Endothelial cell of umbilical vein (primary cell): ENCODE measurements at regions not wholly inside any gene's neighbourhood (a gene's known extent, or its start where the extent isn't known, plus 50 kb on each side); places are given as distances from the start of the nearest gene placed in this dataset.

ENCODE experiments used
- BruUV-seq: library from RNA; stranded (reverse); fragments of 400-500 nt; replicated peaks from 2 replicates; lab custom pipeline; 2021; lab: Mats Ljungman, UMichigan
- CTCF ChIA-PET: fragments of 300-600, 350-600 bp; sonication (Branson Sonifier 250); formaldehyde crosslinking; loops from one replicate; lab custom pipeline; 2021; ENCODE audit warnings: antibody characterized with exemption, inconsistent platforms; lab: Charles Lee
- POLR2A ChIA-PET: fragments of 300-600, 350-600 bp; sonication (Branson Sonifier 250); formaldehyde crosslinking; loops from one replicate; lab custom pipeline; 2021; ENCODE audit warnings: antibody characterized with exemption, inconsistent platforms; lab: Charles Lee
- DNase-seq: peaks from one replicate; pipeline ENCODE4 v3.0.0-alpha.2; 2011; ENCODE audit warnings: low read depth, low spot score
- FAIRE-seq: peaks from 2 replicates; lab custom pipeline; 2011; peaks lifted over from hg19 to GRCh38; lab: Jason Lieb, UNC
- H2AFZ ChIP-seq: 2 replicates; pipeline ENCODE4 v1.6.0; 2012; ENCODE audit warnings: low read depth, low read length, control low read depth, inconsistent platforms
- H3K27ac ChIP-seq: 2 replicates; pipeline ENCODE4 v1.5.1; 2011; ENCODE audit warnings: low read depth, mild to moderate bottlenecking, control low read depth, low read length, moderate library complexity; ENCODE audit not compliant: insufficient read depth
- H3K27me3 ChIP-seq, 2 experiments: 2 replicates each; pipeline versions ENCODE4 v1.6.0 to v1.6.1; 2011; ENCODE audit warnings: low read length in 2 of 2, mixed read lengths in 1 of 2; ENCODE audit not compliant: control insufficient read depth in 2 of 2, insufficient read depth in 2 of 2
- H3K36me3 ChIP-seq, 2 experiments: 2 replicates in 1 of 2; 3 replicates in 1 of 2; pipeline ENCODE4 v1.5.1; 2011; ENCODE audit warnings: low read length in 2 of 2, mild to moderate bottlenecking in 1 of 2, moderate library complexity in 1 of 2; ENCODE audit not compliant: control insufficient read depth in 2 of 2, insufficient read depth in 2 of 2; ENCODE audit errors: extremely low read depth in 1 of 2
- H3K4me1 ChIP-seq: 3 replicates; pipeline ENCODE4 v1.5.1; 2011; ENCODE audit warnings: mild to moderate bottlenecking, low read length; ENCODE audit not compliant: control insufficient read depth, insufficient read depth; ENCODE audit errors: extremely low read depth
- H3K4me2 ChIP-seq: 2 replicates; pipeline ENCODE4 v1.6.1; 2011; ENCODE audit warnings: low read length, control low read depth, mixed read lengths; ENCODE audit not compliant: insufficient read depth
- H3K4me3 ChIP-seq, 3 experiments: fragments of 200-600 bp in 1 of 3; sonication (generic), shearing (Covaris generic) in 1 of 3; replicated peaks in 1 of 3; 2 replicates each; pipeline ENCODE4 v1.5.1; 2011 to 2016; ENCODE audit warnings: control low read depth in 3 of 3, low read length in 3 of 3, mild to moderate bottlenecking in 2 of 3, inconsistent platforms in 1 of 3, low read depth in 1 of 3, moderate library complexity in 1 of 3; ENCODE audit not compliant: insufficient read depth in 1 of 3
- H3K79me2 ChIP-seq: 2 replicates; pipeline ENCODE4 v1.6.0; 2012; ENCODE audit warnings: low read length, inconsistent platforms; ENCODE audit not compliant: control insufficient read depth, insufficient read depth
- H3K9ac ChIP-seq: replicated peaks from 2 replicates; pipeline ENCODE3; 2011; ENCODE audit warnings: low read length, control low read depth; ENCODE audit not compliant: insufficient read depth; ENCODE audit errors: extremely low read depth
- H3K9me1 ChIP-seq: replicated peaks from 3 replicates; pipeline ENCODE4 v1.6.0; 2011; ENCODE audit warnings: mild to moderate bottlenecking, low read length; ENCODE audit not compliant: control insufficient read depth, insufficient read depth; ENCODE audit errors: extremely low read depth
- H3K9me3 ChIP-seq: replicated peaks from 2 replicates; pipeline ENCODE4 v1.5.1; 2012; ENCODE audit warnings: low read length, inconsistent platforms; ENCODE audit not compliant: control insufficient read depth, insufficient read depth
- H4K20me1 ChIP-seq: replicated peaks from 2 replicates; pipeline ENCODE3; 2011; ENCODE audit warnings: mild to moderate bottlenecking, low read length; ENCODE audit not compliant: control insufficient read depth, insufficient read depth; ENCODE audit errors: extremely low read depth
- CTCF ChIP-seq, 2 donors: IDR thresholded peaks; 1 replicate in 1 of 2; 2 replicates in 1 of 2; pipeline ENCODE4 v1.5.1; 2011; ENCODE audit warnings: low read length in 2 of 2, mild to moderate bottlenecking in 2 of 2, moderate library complexity in 2 of 2, control low read depth in 1 of 2, inconsistent platforms in 1 of 2, low read depth in 1 of 2; ENCODE audit not compliant: insufficient read depth in 1 of 2; ENCODE audit errors: extremely low read depth in 1 of 2
- EZH2 ChIP-seq: IDR thresholded peaks from 2 replicates; pipeline ENCODE4 v1.6.1; 2012; ENCODE audit warnings: borderline replicate concordance, low read depth, mild to moderate bottlenecking, moderate library complexity, low read length, inconsistent platforms; ENCODE audit not compliant: severe bottlenecking
- FOS ChIP-seq: IDR thresholded peaks from 2 replicates; pipeline ENCODE4 v1.6.1; 2011; ENCODE audit warnings: mild to moderate bottlenecking, low read length, moderate library complexity, borderline replicate concordance; ENCODE audit not compliant: insufficient read depth
- GATA2 ChIP-seq: IDR thresholded peaks from 2 replicates; pipeline ENCODE4 v1.7.0; 2011; ENCODE audit warnings: low read depth, mild to moderate bottlenecking, moderate library complexity, mixed read lengths, low read length; ENCODE audit not compliant: insufficient read length, insufficient read depth
- JUN ChIP-seq: IDR thresholded peaks from 2 replicates; pipeline ENCODE4 v1.6.1; 2011; ENCODE audit warnings: borderline replicate concordance, low read depth; ENCODE audit not compliant: insufficient read length, insufficient read depth
- MAX ChIP-seq: IDR thresholded peaks from 2 replicates; pipeline ENCODE4 v1.6.1; 2011; ENCODE audit not compliant: insufficient read depth, insufficient read length
- MYC ChIP-seq: IDR thresholded peaks from one replicate; pipeline ENCODE4 v1.6.1; 2011; ENCODE audit warnings: mild to moderate bottlenecking, low read depth, low read length
- POLR2A ChIP-seq: IDR thresholded peaks from 2 replicates; pipeline ENCODE4 v1.6.1; 2012; ENCODE audit warnings: low read depth, mild to moderate bottlenecking, control low read depth, low read length
- dilution Hi-C: fragments of 300-500 bp; cut with MboI; formaldehyde crosslinking; loops from one replicate; pipeline ENCODE4 v1.15.0; 2019; ENCODE audit warnings: low sequenced_read_pairs; ENCODE audit not compliant: extremely low pct_ligation_motif_present
- intact Hi-C: fragments of 100-400 bp; cut with micrococcal nuclease; formaldehyde crosslinking; loops from one replicate; pipeline ENCODE4 v1.10.0; 2022

GRCh38 chr4:28211676-28212470 lies 1351.2 kb downstream of the STIM2 start:
- Histone ChIP-seq H2AFZ (no peak overlapping the region), H3K36me3 (no peaks in the 10 kb centered on the region), H3K27ac (no peak overlapping the region), H3K4me3 (no peak overlapping the region), H3K9me3 (no peaks in the 10 kb centered on the region), H3K9ac (no peak overlapping the region), H3K4me1 (no peaks in the 10 kb centered on the region), H3K79me2 (no peaks in the 10 kb centered on the region), H3K4me2 (no peak overlapping the region), H3K9me1 (no peaks in the 10 kb centered on the region), H3K27me3 (no peaks in the 10 kb centered on the region), H4K20me1 (no peaks in the 10 kb centered on the region)
- intact Hi-C loops (no loop called here), dilution Hi-C loops (no loop called here)
- CTCF ChIA-PET = interaction anchor here (1.1 kb wide), 1 partner anchor 14 kb away, joined by 4 read pairs; no protein-coding TSS in a partner anchor
- DNase-seq (no peak), FAIRE-seq (no peak)
- POLR2A ChIA-PET = no interaction called here
- TF ChIP-seq MYC = no peak
- no peak for TF ChIP-seq EZH2
- TF ChIP-seq POLR2A = no peak
- no peak for TF ChIP-seq CTCF (IDR thresholded peaks at IDR 0.05; ENCODE audit: extremely low read depth in 1 of 2, insufficient read depth in 1 of 2, low read depth in 1 of 2, low read length in 2 of 2)
- TF ChIP-seq GATA2 = peak; percentile 24
- TF ChIP-seq FOS = no peak
- no peak for TF ChIP-seq MAX
- TF ChIP-seq JUN = no peak
- BruUV-seq = no TSS peak
